ENCODE measurements at regions not wholly inside any gene's neighbourhood (a gene's known extent, or its start where the extent isn't known, plus 50 kb on each side); places are given as distances from the start of the nearest gene placed in this dataset.

- TF ChIP-seq CTCF (conservative IDR thresholded peaks at IDR 0.05): no peak
- TF ChIP-seq EZH2 (IDR thresholded peaks at IDR 0.05; ENCODE audit: low read depth): no peak
Measured at GRCh38 chr15:67918205-67918861, 78.5 kb upstream of the RNU6-1 start.
